HG03565 (cell line): ENCODE measurements at regions not wholly inside any gene's neighbourhood (a gene's known extent, or its start where the extent isn't known, plus 50 kb on each side); places are given as distances from the start of the nearest gene placed in this dataset.
"Not testable (repeated sequence)": the region's sequence is repeated elsewhere in the genome, so short reads cannot be mapped to it uniquely, and the experiment has no call there.

Experiments used
- ATAC-seq: cut with Tn5 transposase; IDR thresholded peaks from one replicate; pipeline ENCODE4 v1.9.1; 2021; ENCODE audit warnings: mild to moderate bottlenecking, moderate library complexity; ENCODE audit not compliant: unreplicated experiment

GRCh38 chr16:47921535-47921934 is 234.3 kb downstream of the ABCC12 start:
- no peak for ATAC-seq

- ATAC-seq: no peak
Observed at GRCh38 chr16:47920709-47921108, 235.1 kb downstream of the ABCC12 start.

- ATAC-seq: no peak
Observed at GRCh38 chr16:47917118-47917517, 238.7 kb downstream of the ABCC12 start.

- ATAC-seq: no peak
Observed at GRCh38 chr16:47916266-47916665, 239.5 kb downstream of the ABCC12 start.

- ATAC-seq: no peak
Observed at GRCh38 chr16:47907109-47907508, 248.7 kb downstream of the ABCC12 start.

- no peak for ATAC-seq
Observed at GRCh38 chr16:47905771-47906170, 250.0 kb downstream of the ABCC12 start.

GRCh38 chr16:47904691-47905090 is 251.1 kb downstream of the ABCC12 start:
- ATAC-seq: no peak

GRCh38 chr16:47903470-47903869 is 252.3 kb downstream of the ABCC12 start:
- ATAC-seq: no peak

GRCh38 chr16:47897105-47897504 is 258.7 kb downstream of the ABCC12 start:
- ATAC-seq: not testable (repeated sequence)

- ATAC-seq: no peak
Observed at GRCh38 chr16:47895146-47895545, 260.6 kb downstream of the ABCC12 start.

GRCh38 chr16:47892999-47893398 is 262.8 kb downstream of the ABCC12 start:
- ATAC-seq: no peak

GRCh38 chr16:47888734-47889133 is 267.1 kb downstream of the ABCC12 start:
- no peak for ATAC-seq

- ATAC-seq: no peak
Observed at GRCh38 chr16:47888142-47888541, 267.7 kb downstream of the ABCC12 start.

GRCh38 chr16:47887496-47887895 is 268.3 kb downstream of the ABCC12 start:
- ATAC-seq: no peak

- no peak for ATAC-seq
Observed at GRCh38 chr16:47886631-47887415, 269.0 kb downstream of the ABCC12 start.

GRCh38 chr16:47886139-47886538 is 269.7 kb downstream of the ABCC12 start:
- no peak for ATAC-seq

GRCh38 chr16:47885489-47885888 is 270.3 kb downstream of the ABCC12 start:
- no peak for ATAC-seq

- no peak for ATAC-seq
Observed at GRCh38 chr16:47884116-47884725, 271.6 kb downstream of the ABCC12 start.

- no peak for ATAC-seq
Observed at GRCh38 chr16:47881574-47881973, 274.2 kb downstream of the ABCC12 start.

GRCh38 chr16:47880653-47881052 is 275.1 kb downstream of the ABCC12 start:
- ATAC-seq: no peak

- ATAC-seq: no peak
Observed at GRCh38 chr16:47877166-47877565, 278.6 kb downstream of the ABCC12 start.

GRCh38 chr16:47876511-47876910 is 279.3 kb downstream of the ABCC12 start:
- no peak for ATAC-seq

GRCh38 chr16:47873434-47873833 is 282.4 kb downstream of the ABCC12 start:
- ATAC-seq: no peak
